GM18870 (cell line): ENCODE measurements at regions not wholly inside any gene's neighbourhood (a gene's known extent, or its start where the extent isn't known, plus 50 kb on each side); places are given as distances from the start of the nearest gene placed in this dataset.

ENCODE experiments used
- ATAC-seq: cut with Tn5 transposase; IDR thresholded peaks from one replicate; pipeline ENCODE4 v1.9.1; 2021; ENCODE audit warnings: moderate library complexity; ENCODE audit not compliant: unreplicated experiment

DNA sequence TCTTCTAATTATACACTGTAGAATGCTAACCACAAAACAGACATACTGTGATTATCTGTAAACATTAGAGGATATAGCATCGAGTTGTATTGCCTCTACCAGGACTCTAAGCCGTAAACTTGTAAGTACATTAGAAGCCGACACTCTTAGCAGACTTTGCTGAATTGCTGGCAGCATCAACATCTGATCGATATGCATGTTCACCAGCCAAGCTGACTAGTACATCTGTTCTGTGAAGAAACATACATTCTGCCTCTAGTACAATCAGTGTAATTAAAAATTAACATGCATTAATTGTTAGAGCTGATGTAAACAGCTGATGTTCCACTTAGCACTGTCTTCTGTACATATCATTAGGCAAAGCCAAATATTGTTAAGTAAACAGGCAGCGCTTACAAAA lies 502.2 kb downstream of the NR4A2 start:
- ATAC-seq, result no peak

DNA sequence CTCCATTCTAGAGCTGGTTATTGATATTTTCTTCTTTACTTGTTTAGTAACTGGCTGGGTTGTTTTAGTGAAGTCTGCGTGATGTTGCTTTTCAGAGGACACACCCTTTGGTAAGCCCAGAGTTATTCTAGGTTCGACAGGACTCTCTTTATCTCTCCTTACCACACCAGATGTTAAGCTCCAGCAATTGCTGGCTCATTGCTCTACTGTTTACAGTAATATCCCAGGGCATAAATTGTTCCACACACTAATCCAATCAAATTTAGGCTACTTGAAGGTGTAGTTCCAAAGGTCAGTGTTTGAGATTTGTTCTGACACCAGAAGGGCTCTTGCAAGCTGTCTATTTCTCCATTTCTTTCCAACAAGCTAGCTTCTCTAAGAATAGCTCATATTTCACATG lies 506.6 kb downstream of the NR4A2 start:
- no peak for ATAC-seq

DNA sequence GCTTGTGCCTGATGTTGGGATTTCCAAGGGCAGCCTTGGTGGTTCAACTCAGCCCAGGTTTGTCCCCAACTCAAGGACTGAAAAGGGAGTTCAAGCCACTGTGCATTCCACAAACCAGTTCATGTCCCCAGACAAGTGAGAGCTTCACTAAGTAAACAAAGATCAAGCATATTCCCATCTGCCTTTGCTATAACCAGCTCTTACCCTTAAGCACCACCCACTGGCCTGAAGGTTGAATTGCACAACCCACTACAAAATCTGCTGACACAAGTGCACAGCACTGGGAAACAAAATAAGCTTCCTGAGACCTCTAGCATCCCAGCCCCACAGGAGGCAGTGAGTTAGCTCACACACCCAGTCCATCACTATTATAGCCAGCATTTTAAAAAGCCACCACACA lies 516.7 kb downstream of the NR4A2 start:
- peak; percentile 90 for ATAC-seq

- ATAC-seq, result no peak
These were observed 517.2 kb downstream of the NR4A2 start for GRCh38 chr2:155815275-155815674.

DNA sequence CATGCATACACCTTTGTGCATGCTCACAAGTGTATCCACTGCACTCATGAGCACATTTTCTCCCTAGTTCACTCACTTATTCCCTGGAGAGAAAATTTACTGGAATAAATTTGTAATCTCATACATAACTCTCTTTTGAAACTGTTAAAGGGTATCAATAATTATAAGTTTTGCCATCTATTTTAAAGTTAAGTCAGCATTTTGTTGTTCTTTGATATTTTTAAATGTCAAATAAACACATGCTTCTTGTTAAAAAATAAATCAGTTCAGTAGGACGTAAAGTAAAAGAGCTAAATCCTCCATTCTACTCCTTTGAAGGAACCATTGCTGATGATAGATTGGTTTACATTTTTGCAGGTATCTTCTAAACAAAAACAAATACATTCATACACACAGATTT lies 522.1 kb downstream of the NR4A2 start:
- no peak for ATAC-seq

GRCh38 chr2:155802888-155803287 lies 529.6 kb downstream of the NR4A2 start:
- no peak for ATAC-seq

DNA sequence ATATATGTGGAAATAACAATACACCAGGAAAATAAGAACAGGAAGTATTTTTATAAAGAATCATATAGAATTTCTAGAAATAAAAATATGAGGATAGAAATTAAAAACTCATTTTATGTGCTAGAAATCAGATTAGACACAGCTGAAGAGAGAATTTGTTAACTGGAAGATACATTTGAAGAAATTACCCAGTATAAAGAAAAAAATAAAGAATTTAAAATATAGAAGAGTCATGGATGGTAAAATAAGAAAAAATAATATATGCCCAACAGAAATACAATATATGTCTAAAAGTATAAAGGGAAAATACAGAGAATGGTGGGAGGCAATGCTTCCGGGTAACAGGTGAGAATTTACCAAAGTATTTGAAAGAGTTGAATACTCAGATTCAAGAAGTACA lies 539.9 kb downstream of the NR4A2 start:
- ATAC-seq, result no peak

GRCh38 chr2:155770516-155770915 lies 562.0 kb downstream of the NR4A2 start:
- no peak for ATAC-seq

GRCh38 chr2:155766342-155767115 lies 566.0 kb downstream of the NR4A2 start:
- no peak for ATAC-seq

- no peak for ATAC-seq
These were observed 577.0 kb downstream of the NR4A2 start for GRCh38 chr2:155755481-155755880.

- ATAC-seq, result no peak
These were observed 584.4 kb downstream of the NR4A2 start for GRCh38 chr2:155748131-155748530.

- ATAC-seq, result peak; percentile 94
These were observed 585.0 kb downstream of the NR4A2 start for GRCh38 chr2:155747531-155747930.

GRCh38 chr2:155733091-155733853 lies 599.2 kb downstream of the NR4A2 start:
- no peak for ATAC-seq

DNA sequence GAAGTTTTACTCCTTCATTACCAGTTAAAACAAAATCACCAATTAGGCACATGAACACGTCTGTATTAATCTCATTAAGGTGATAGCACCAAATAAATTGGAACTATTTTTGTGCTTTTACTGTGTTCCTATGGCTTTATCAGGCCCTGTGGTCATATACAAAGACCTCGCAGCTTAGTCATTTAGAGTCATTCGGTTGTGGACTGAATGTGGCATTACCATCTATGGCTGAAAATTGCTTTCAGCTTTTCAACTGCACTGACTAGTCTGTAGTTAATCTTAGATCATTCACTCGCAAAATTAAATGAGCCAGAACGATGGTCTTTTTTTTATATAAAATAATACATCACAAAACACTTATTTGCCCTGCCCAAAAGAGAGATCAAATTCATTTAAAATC lies 601.7 kb downstream of the NR4A2 start:
- ATAC-seq, result no peak

- no peak for ATAC-seq
These were observed 605.2 kb downstream of the NR4A2 start for GRCh38 chr2:155727187-155727895.

DNA sequence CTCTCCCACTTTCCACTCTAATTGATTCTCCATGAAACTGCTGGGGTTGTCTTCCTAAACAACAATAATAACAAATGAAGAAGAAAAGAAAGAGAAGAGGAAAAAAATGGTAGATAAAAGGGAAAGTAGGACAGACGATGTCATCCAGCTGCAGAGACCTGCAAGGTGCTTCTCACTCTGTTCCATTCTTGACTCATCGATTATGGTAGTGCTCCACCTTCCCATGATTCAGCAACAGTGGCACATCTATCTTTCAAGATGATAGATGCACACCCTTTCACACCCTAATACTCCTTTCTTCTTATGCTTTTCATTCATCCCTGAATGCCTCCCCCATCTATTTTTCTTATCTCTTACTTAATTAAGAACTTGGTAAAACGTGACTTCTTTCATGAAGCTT lies 610.2 kb downstream of the NR4A2 start:
- ATAC-seq, result no peak

DNA sequence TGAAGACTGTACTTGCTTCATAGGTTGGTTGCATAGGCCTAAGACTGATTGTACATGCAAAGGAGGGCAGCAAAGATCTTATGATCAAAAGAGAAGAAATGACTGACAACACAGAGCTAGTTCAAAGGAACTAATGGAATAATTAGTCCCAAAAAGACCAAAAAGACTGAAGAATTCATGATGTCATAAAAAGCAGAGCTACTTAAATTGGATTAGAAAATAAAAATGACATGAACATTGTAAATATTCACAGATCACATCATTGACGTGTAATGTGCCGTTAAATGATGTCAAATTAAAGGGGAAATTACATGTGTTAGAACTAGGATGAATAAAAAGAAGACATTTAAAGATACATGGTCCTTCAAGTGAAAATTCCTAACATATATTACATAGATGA lies 616.8 kb downstream of the NR4A2 start:
- no peak for ATAC-seq

DNA sequence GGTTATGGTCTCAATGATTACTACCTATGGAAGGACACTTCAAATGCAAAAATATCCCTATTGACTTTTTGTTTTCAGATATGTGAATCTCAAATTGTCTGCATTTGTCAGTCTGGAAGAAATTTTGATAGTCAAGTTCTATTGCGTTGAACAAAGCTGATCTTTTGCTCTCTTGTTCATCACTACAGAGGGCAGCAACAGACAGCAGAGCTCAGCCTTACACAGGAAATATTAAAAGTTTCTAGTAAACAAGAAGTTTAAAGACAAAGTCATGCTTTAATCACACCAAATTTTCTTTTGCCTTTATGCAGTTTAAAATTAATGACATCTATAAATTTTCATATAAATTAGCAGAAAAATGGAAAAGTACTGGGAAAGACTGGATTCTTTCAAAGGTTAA lies 617.5 kb downstream of the NR4A2 start:
- no peak for ATAC-seq

DNA sequence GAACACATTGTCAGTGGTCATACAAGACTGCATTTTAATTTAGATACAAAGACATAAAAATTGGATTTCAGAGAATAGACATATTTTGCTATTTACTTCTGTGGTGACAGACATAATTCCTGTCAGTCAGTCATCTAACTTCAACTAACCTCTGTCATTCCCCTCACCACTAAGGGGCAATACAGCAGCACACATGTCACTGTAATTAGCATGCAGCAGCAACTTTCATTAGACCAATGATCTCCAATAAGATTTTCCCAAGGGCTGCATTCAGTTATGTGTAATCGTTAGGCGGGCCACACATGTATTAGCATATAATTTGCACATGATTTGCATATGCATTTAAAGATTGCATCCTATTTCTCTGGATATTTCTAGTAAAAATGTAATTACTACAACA lies 624.5 kb downstream of the NR4A2 start:
- ATAC-seq, result no peak

GRCh38 chr2:155703917-155704316 lies 628.6 kb downstream of the NR4A2 start:
- ATAC-seq, result no peak

DNA sequence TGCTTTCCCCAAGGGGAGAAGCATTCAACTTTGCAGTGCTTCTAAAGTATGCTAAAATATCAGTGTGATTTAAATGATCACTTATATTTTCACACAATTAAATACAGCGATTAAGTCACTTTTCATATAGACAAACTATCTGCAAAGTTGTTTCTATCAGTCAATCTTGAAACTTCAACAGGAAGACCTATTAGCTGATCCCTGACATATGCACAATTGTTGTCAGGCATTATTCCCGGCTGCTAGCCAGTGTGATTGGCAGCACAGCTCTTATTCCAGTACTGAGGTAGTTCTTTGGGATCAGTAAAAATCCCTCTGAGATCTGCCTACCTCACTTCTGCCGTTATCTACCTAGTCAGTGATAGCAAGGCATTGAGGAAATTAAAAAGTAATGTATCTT lies 629.5 kb downstream of the NR4A2 start:
- ATAC-seq, result no peak

- no peak for ATAC-seq
These were observed 630.8 kb downstream of the NR4A2 start for GRCh38 chr2:155701721-155702120.
